KMS-11 (cell line): ENCODE measurements at regions not wholly inside any gene's neighbourhood (a gene's known extent, or its start where the extent isn't known, plus 50 kb on each side); places are given as distances from the start of the nearest gene placed in this dataset.

ENCODE experiments used
- H2AFZ ChIP-seq: fragments of 200-600 bp; sonication (generic); 2 replicates; pipeline ENCODE4 v1.6.1; 2016; ENCODE audit warnings: antibody characterized with exemption, mixed run types, low read depth
- H3K27ac ChIP-seq: fragments of 200-600 bp; sonication (generic); 2 replicates; pipeline ENCODE4 v1.6.1; 2016; ENCODE audit warnings: mild to moderate bottlenecking, mixed run types
- H3K27me3 ChIP-seq: fragments of 200-600 bp; sonication (generic); 2 replicates; pipeline ENCODE4 v1.6.1; 2017; ENCODE audit warnings: mild to moderate bottlenecking, low read depth, mixed run types, moderate library complexity; ENCODE audit not compliant: insufficient read depth
- H3K36me3 ChIP-seq: fragments of 200-600 bp; sonication (generic); 2 replicates; pipeline ENCODE4 v1.6.1; 2017; ENCODE audit warnings: mild to moderate bottlenecking, mixed run types; ENCODE audit not compliant: insufficient read depth
- H3K4me1 ChIP-seq: fragments of 200-600 bp; sonication (generic); 2 replicates; pipeline ENCODE4 v1.6.1; 2016; ENCODE audit warnings: mild to moderate bottlenecking, low read depth, mixed run types; ENCODE audit not compliant: poor library complexity, severe bottlenecking
- H3K4me2 ChIP-seq: fragments of 200-600 bp; sonication (generic); 2 replicates; pipeline ENCODE4 v1.7.0; 2016; ENCODE audit warnings: mild to moderate bottlenecking, mixed run types
- H3K4me3 ChIP-seq: fragments of 200-600 bp; sonication (generic); IDR thresholded peaks from 2 replicates; pipeline ENCODE4 v1.6.1; 2017; ENCODE audit warnings: low read depth, low read length, mixed read lengths; ENCODE audit not compliant: insufficient read depth
- H3K79me2 ChIP-seq: fragments of 200-600 bp; sonication (generic); 2 replicates; pipeline ENCODE4 v1.6.1; 2016; ENCODE audit warnings: low read depth, mixed run types; ENCODE audit not compliant: insufficient read depth
- H3K9ac ChIP-seq: fragments of 200-600 bp; sonication (generic); 2 replicates; pipeline ENCODE4 v1.6.1; 2016; ENCODE audit warnings: mild to moderate bottlenecking, mixed run types
- H4K20me1 ChIP-seq: fragments of 200-600 bp; sonication (generic); 2 replicates; pipeline ENCODE4 v1.6.1; 2016; ENCODE audit warnings: mild to moderate bottlenecking, mixed run types; ENCODE audit not compliant: insufficient read depth
- TF ChIP-seq, protein P1 (sequence below): fragments of 200-600 bp; sonication (generic); conservative IDR thresholded peaks from 2 replicates; pipeline ENCODE4 v1.6.1; 2017; ENCODE audit warnings: low read depth, mild to moderate bottlenecking, antibody characterized with exemption, low read length, moderate library complexity, mixed read lengths

DNA sequence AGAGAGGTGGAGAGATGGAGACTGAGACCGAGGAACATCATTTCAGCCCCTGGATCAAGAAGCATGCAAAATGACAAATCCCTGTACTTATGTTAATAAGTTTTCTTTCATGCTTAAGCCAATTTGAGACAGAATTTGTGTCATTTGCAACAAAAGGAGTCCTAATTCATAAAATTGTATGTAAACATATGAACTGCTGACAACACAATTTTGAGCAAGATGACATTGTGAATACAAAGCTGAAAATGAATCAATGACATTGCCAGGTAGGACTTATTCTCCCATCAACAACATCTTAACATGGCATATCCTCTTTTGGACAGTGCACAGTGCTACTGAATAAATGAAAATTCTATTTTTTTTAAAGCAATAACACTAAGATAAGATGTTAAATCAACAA, 264.0 kb downstream of the WDR11 start:
- Histone ChIP-seq H2AFZ (no peak overlapping the region), H3K4me1 (no peaks in the 10 kb centered on the region), H3K27ac (no peak overlapping the region), H3K36me3 (no peaks in the 10 kb centered on the region), H3K79me2 (no peaks in the 10 kb centered on the region), H4K20me1 (no peaks in the 10 kb centered on the region), H3K4me3 (no peak overlapping the region), H3K9ac (no peak overlapping the region), H3K4me2 (no peak overlapping the region), H3K27me3 (no peaks in the 10 kb centered on the region)
- TF ChIP-seq, protein P1, sequence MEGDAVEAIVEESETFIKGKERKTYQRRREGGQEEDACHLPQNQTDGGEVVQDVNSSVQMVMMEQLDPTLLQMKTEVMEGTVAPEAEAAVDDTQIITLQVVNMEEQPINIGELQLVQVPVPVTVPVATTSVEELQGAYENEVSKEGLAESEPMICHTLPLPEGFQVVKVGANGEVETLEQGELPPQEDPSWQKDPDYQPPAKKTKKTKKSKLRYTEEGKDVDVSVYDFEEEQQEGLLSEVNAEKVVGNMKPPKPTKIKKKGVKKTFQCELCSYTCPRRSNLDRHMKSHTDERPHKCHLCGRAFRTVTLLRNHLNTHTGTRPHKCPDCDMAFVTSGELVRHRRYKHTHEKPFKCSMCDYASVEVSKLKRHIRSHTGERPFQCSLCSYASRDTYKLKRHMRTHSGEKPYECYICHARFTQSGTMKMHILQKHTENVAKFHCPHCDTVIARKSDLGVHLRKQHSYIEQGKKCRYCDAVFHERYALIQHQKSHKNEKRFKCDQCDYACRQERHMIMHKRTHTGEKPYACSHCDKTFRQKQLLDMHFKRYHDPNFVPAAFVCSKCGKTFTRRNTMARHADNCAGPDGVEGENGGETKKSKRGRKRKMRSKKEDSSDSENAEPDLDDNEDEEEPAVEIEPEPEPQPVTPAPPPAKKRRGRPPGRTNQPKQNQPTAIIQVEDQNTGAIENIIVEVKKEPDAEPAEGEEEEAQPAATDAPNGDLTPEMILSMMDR, result no peak

DNA sequence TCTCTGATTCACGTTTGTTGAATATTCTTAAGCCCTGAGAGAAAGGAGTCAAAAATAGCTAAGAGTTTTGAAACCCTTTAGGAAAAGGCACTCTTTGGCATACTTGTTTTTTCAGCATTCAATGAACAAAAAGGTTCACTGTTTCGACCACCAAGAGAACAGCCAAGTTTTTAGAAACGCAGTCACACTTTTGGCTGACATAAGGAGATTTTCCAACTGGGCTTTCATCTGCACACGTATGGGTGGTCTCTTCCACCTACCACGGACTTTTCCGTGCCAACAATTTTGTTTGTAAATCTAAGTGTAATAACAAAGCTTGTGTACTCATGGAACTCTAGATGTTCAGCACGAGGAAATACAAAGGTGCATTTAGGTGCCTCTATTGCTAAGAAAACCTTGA, 270.3 kb downstream of the WDR11 start:
- H3K36me3 ChIP-seq, result no peaks in the 10 kb centered on the region
- no peak overlapping the region for H3K27ac ChIP-seq
- H3K9ac ChIP-seq, result no peak overlapping the region
- H4K20me1 ChIP-seq, result no peaks in the 10 kb centered on the region
- no peaks in the 10 kb centered on the region for H3K4me1 ChIP-seq
- H3K4me2 ChIP-seq, result no peak overlapping the region
- no peaks in the 10 kb centered on the region for H3K79me2 ChIP-seq
- H3K27me3 ChIP-seq, result no peaks in the 10 kb centered on the region
- no peak overlapping the region for H2AFZ ChIP-seq
- no peak overlapping the region for H3K4me3 ChIP-seq
- TF ChIP-seq, protein P1, result no peak

DNA sequence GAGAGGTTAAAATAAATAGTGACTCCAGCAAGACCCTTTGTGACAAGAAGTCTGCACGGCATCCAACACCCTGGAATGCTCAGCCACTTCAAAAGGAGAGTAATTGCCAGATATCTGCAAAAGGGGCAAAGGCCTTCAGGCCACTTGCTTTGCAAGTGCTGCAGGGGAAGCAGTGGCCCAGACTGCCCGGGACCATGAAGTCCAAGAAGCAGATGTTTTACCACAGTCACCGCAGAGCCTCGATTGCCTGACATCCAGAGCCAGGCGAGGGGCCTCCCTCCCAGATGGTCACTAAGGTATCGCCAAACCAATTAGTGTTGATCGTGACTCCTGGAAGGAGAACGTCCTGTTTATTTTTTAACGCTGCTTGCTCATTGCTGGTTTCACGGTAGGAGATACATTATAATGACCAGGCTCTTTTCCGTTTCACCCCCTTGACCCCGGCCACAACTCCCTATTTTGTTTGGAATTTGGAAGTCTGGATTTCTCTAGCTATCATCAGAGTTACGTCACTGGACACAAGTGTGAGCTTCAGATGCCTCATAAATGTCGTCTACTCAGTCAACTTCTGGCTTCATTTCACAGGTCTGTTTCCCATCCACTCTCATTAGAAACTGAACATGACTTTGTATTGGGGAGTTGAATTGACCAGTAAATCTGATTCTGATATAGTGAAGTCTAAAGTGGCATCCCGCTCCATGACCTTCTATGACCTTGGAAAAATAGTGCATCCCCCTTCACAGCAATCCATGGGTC, 276.2 kb downstream of the WDR11 start:
- no peak overlapping the region for H3K27ac ChIP-seq
- H3K79me2 ChIP-seq, result no peaks in the 10 kb centered on the region
- no peak overlapping the region for H2AFZ ChIP-seq
- no peak overlapping the region for H3K4me2 ChIP-seq
- no peaks in the 10 kb centered on the region for H4K20me1 ChIP-seq
- no peaks in the 10 kb centered on the region for H3K36me3 ChIP-seq
- H3K4me3 ChIP-seq, result no peak overlapping the region
- H3K27me3 ChIP-seq, result no peaks in the 10 kb centered on the region
- H3K9ac ChIP-seq, result no peak overlapping the region
- TF ChIP-seq, protein P1, result no peak
- H3K4me1 ChIP-seq, result no peaks in the 10 kb centered on the region

DNA sequence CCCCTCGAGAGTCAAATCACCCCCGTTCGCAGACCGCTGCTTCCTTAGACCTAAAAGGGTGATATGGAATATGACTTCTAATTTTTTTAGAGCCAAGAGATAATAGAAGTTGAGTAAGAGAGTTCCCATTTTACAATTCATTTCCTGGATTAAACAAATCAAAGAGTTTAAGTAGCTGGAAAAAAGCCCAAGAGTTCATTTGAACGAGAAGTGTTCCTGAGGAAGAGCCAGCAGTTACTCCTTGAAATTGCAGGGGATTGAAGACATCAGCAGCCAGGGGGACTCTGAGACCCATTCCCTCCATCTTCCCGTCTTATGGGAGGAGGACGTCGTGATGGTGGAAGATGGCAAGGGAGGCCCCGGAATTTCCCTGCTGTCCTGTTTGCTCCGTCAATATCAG, 277.0 kb downstream of the WDR11 start:
- no peak overlapping the region for H2AFZ ChIP-seq
- no peaks in the 10 kb centered on the region for H3K79me2 ChIP-seq
- TF ChIP-seq, protein P1, result no peak
- no peak overlapping the region for H3K9ac ChIP-seq
- no peaks in the 10 kb centered on the region for H3K4me1 ChIP-seq
- H3K4me3 ChIP-seq, result no peak overlapping the region
- no peak overlapping the region for H3K27ac ChIP-seq
- no peaks in the 10 kb centered on the region for H3K27me3 ChIP-seq
- H3K36me3 ChIP-seq, result no peaks in the 10 kb centered on the region
- no peak overlapping the region for H3K4me2 ChIP-seq
- H4K20me1 ChIP-seq, result no peaks in the 10 kb centered on the region
